ENCODE measurements at regions not wholly inside any gene's neighbourhood (a gene's known extent, or its start where the extent isn't known, plus 50 kb on each side); places are given as distances from the start of the nearest gene placed in this dataset.
"Not testable (repeated sequence)": the region's sequence is repeated elsewhere in the genome, so short reads cannot be mapped to it uniquely, and the experiment has no call there.

GRCh38 chr3:187858041-187858440 lies 112.8 kb upstream of the BCL6 start:
- H3K4me1 ChIP-seq = peaks cover 9% of the 10 kb centered on the region
- no peaks in the 10 kb centered on the region for H3K27me3 ChIP-seq (ENCODE audit: low read depth)
- intact Hi-C loops (cut with micrococcal nuclease) = no loop called here
- no peak overlapping the region for H3K27ac ChIP-seq (replicated peaks)
- peaks cover 18% of the 10 kb centered on the region for H3K9me3 ChIP-seq (replicated peaks)
- DNase-seq = no peak
- H3K4me3 ChIP-seq = no peak overlapping the region
- no peaks in the 10 kb centered on the region for H3K36me3 ChIP-seq
- TF ChIP-seq, protein P1, sequence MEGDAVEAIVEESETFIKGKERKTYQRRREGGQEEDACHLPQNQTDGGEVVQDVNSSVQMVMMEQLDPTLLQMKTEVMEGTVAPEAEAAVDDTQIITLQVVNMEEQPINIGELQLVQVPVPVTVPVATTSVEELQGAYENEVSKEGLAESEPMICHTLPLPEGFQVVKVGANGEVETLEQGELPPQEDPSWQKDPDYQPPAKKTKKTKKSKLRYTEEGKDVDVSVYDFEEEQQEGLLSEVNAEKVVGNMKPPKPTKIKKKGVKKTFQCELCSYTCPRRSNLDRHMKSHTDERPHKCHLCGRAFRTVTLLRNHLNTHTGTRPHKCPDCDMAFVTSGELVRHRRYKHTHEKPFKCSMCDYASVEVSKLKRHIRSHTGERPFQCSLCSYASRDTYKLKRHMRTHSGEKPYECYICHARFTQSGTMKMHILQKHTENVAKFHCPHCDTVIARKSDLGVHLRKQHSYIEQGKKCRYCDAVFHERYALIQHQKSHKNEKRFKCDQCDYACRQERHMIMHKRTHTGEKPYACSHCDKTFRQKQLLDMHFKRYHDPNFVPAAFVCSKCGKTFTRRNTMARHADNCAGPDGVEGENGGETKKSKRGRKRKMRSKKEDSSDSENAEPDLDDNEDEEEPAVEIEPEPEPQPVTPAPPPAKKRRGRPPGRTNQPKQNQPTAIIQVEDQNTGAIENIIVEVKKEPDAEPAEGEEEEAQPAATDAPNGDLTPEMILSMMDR (IDR thresholded peaks at IDR 0.05; ENCODE audit: borderline replicate concordance) = no peak

- Histone ChIP-seq H3K4me3 (no peak overlapping the region), H3K36me3 (no peaks in the 10 kb centered on the region), H3K27ac (replicated peaks) (no peak overlapping the region), H3K27me3 (ENCODE audit: low read depth) (no peaks in the 10 kb centered on the region), H3K4me1 (peaks cover 9% of the 10 kb centered on the region), H3K9me3 (replicated peaks) (peaks cover 18% of the 10 kb centered on the region)
- TF ChIP-seq, protein P1 (IDR thresholded peaks at IDR 0.05; ENCODE audit: borderline replicate concordance) = no peak
- intact Hi-C loops (cut with micrococcal nuclease) = no loop called here
- DNase-seq = no peak
Measured at GRCh38 chr3:187858711-187859110, 113.4 kb upstream of the BCL6 start.

- H3K27ac ChIP-seq (replicated peaks); DNase-seq; H3K4me1 ChIP-seq; intact Hi-C loops (cut with micrococcal nuclease); H3K27me3 ChIP-seq (ENCODE audit: low read depth); H3K36me3 ChIP-seq; H3K4me3 ChIP-seq: not testable (repeated sequence)
- peaks cover 18% of the 10 kb centered on the region for H3K9me3 ChIP-seq (replicated peaks)
Measured at GRCh38 chr3:187862701-187863277, 117.5 kb upstream of the BCL6 start.

GRCh38 chr3:187870360-187871203 lies 125.3 kb upstream of the BCL6 start:
- Histone ChIP-seq H3K4me3 (no peak overlapping the region), H3K9me3 (replicated peaks) (no peaks in the 10 kb centered on the region), H3K27me3 (ENCODE audit: low read depth) (no peaks in the 10 kb centered on the region), H3K36me3 (no peaks in the 10 kb centered on the region), H3K27ac (replicated peaks) (no peak overlapping the region), H3K4me1 (no peaks in the 10 kb centered on the region)
- DNase-seq = no peak
- TF ChIP-seq, protein P1 (IDR thresholded peaks at IDR 0.05; ENCODE audit: borderline replicate concordance) = no peak
- intact Hi-C loops (cut with micrococcal nuclease) = no loop called here

- TF ChIP-seq, protein P1 (IDR thresholded peaks at IDR 0.05; ENCODE audit: borderline replicate concordance) = no peak
- no peak overlapping the region for H3K27ac ChIP-seq (replicated peaks)
- no peaks in the 10 kb centered on the region for H3K27me3 ChIP-seq (ENCODE audit: low read depth)
- no peak for DNase-seq
- H3K4me1 ChIP-seq = no peaks in the 10 kb centered on the region
- no peak overlapping the region for H3K4me3 ChIP-seq
- intact Hi-C loops (cut with micrococcal nuclease) = no loop called here
- H3K36me3 ChIP-seq = no peaks in the 10 kb centered on the region
- H3K9me3 ChIP-seq (replicated peaks) = no peaks in the 10 kb centered on the region
Measured at GRCh38 chr3:187871204-187871591, 125.9 kb upstream of the BCL6 start.

DNA sequence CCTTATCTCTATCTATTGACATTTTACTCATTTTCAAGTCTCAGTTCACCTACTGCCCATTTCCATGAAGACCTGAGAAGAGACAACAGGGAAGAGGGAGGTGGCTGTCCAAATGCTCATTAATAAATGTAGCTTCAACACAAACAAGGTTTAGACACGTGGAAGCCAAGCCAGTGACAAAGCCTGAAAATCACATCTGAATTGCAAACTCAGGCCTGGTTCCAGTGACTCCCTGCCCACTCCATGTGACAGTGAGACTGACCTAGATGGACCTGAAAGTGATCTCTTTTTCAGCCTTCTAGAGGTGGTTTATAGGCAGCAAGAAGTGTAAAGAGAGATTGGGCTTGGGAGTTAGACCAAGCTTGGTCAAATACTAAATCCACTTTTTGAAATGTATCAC lies 126.6 kb upstream of the BCL6 start:
- intact Hi-C loops (cut with micrococcal nuclease) = no loop called here
- Histone ChIP-seq H3K4me3 (no peak overlapping the region), H3K27me3 (ENCODE audit: low read depth) (no peaks in the 10 kb centered on the region), H3K27ac (replicated peaks) (no peak overlapping the region), H3K4me1 (no peaks in the 10 kb centered on the region), H3K36me3 (no peaks in the 10 kb centered on the region), H3K9me3 (replicated peaks) (no peaks in the 10 kb centered on the region)
- TF ChIP-seq, protein P1 (IDR thresholded peaks at IDR 0.05; ENCODE audit: borderline replicate concordance) = no peak
- no peak for DNase-seq

All from left ventricle myocardium inferior (tissue), 1 donor.